SK-N-SH (cell line): ENCODE measurements at regions not wholly inside any gene's neighbourhood (a gene's known extent, or its start where the extent isn't known, plus 50 kb on each side); places are given as distances from the start of the nearest gene placed in this dataset.

Experiments used
- CTCF ChIA-PET: fragments of 300-600, 350-600 bp; formaldehyde crosslinking; extraction: SDS; loops from one replicate; lab custom pipeline; 2021; lab: Yijun Ruan, JAX
- POLR2A ChIA-PET: fragments of 350-600 bp; sonication (Branson Sonifier 250); formaldehyde crosslinking; extraction: SDS; loops from one replicate; lab custom pipeline; 2020; ENCODE audit warnings: antibody characterized with exemption, inconsistent platforms; lab: Yijun Ruan, JAX
- DNase-seq: peaks from one replicate; pipeline ENCODE4 v3.0.0; 2012
- H2AFZ ChIP-seq: fragments of 200-600 bp; sonication (generic); 2 replicates; pipeline ENCODE4 v1.8.1; 2016; ENCODE audit warnings: antibody characterized with exemption, mild to moderate bottlenecking, low read depth
- H3F3A ChIP-seq: fragments of 200-600 bp; sonication (generic); replicated peaks from 2 replicates; pipeline ENCODE3; 2016; ENCODE audit warnings: antibody characterized with exemption, mild to moderate bottlenecking; ENCODE audit not compliant: insufficient read depth
- H3K27ac ChIP-seq, 2 experiments: fragments of 200-500 bp in 1 of 2; fragments of 200-600 bp in 1 of 2; sonication (Bioruptor generic) in 1 of 2; sonication (generic), shearing (Covaris generic) in 1 of 2; 2 replicates each; pipeline versions ENCODE4 v1.5.1 to v1.6.1; 2014 to 2016; ENCODE audit warnings: low read depth in 2 of 2, inconsistent platforms in 1 of 2, low read length in 1 of 2, mild to moderate bottlenecking in 1 of 2, mixed read lengths in 1 of 2
- H3K27me3 ChIP-seq: fragments of 200-600 bp; sonication (generic), shearing (Covaris generic); 2 replicates; pipeline ENCODE4 v1.6.1; 2016; ENCODE audit warnings: mixed run types; ENCODE audit not compliant: insufficient read depth
- H3K36me3 ChIP-seq, 2 experiments: fragments of 200-500 bp in 1 of 2; fragments of 200-600 bp in 1 of 2; sonication (Bioruptor generic) in 1 of 2; sonication (generic) in 1 of 2; replicated peaks in 1 of 2; 2 replicates each; pipeline versions ENCODE3 to v1.5.1; 2014 to 2016; ENCODE audit warnings: low read length in 1 of 2, mild to moderate bottlenecking in 1 of 2; ENCODE audit not compliant: insufficient read depth in 2 of 2, control insufficient read depth in 1 of 2
- H3K4me1 ChIP-seq, 2 experiments: fragments of 200-500 bp in 1 of 2; fragments of 200-600 bp in 1 of 2; sonication (Bioruptor generic) in 1 of 2; sonication (generic), shearing (Covaris generic) in 1 of 2; 2 replicates each; pipeline versions ENCODE4 v1.5.1 to v1.6.1; 2014 to 2016; ENCODE audit warnings: low read depth in 1 of 2, low read length in 1 of 2, mixed run types in 1 of 2; ENCODE audit not compliant: insufficient read depth in 2 of 2, control insufficient read depth in 1 of 2
- H3K4me2 ChIP-seq: fragments of 200-600 bp; sonication (generic), shearing (Covaris generic); 2 replicates; pipeline ENCODE4 v1.6.1; 2017; ENCODE audit warnings: mixed run types
- H3K4me3 ChIP-seq, 2 experiments: fragments of 200-500 bp in 1 of 2; fragments of 200-600 bp in 1 of 2; sonication (Bioruptor generic) in 1 of 2; sonication (generic), shearing (Covaris generic) in 1 of 2; 2 replicates each; pipeline versions ENCODE4 v1.5.1 to v1.8.1; 2014 to 2016; ENCODE audit warnings: low read depth in 2 of 2, inconsistent platforms in 1 of 2, low read length in 1 of 2, mild to moderate bottlenecking in 1 of 2, mixed read lengths in 1 of 2, moderate library complexity in 1 of 2
- H3K79me2 ChIP-seq: fragments of 200-600 bp; sonication (generic); 2 replicates; pipeline ENCODE4 v1.8.1; 2017; ENCODE audit warnings: mild to moderate bottlenecking; ENCODE audit not compliant: insufficient read depth
- H3K9ac ChIP-seq: fragments of 200-600 bp; sonication (generic); 2 replicates; pipeline ENCODE4 v1.6.1; 2017; ENCODE audit warnings: mixed run types
- H3K9me2 ChIP-seq: fragments of 200-600 bp; sonication (generic); 2 replicates; pipeline ENCODE4 v1.6.1; 2017; ENCODE audit warnings: mixed run types
- H3K9me3 ChIP-seq: fragments of 200-600 bp; sonication (generic); 2 replicates; pipeline ENCODE4 v1.6.1; 2017; ENCODE audit warnings: mixed run types, mild to moderate bottlenecking, moderate library complexity
- H4K20me1 ChIP-seq: fragments of 200-600 bp; sonication (generic); 2 replicates; pipeline ENCODE4 v1.6.1; 2017; ENCODE audit warnings: mild to moderate bottlenecking, mixed run types; ENCODE audit not compliant: insufficient read depth
- GABPA ChIP-seq: IDR thresholded peaks from 2 replicates; pipeline ENCODE4 v1.4.0; 2012; ENCODE audit warnings: low read depth, mild to moderate bottlenecking
- GATA2 ChIP-seq: sonication (generic); formaldehyde crosslinking; IDR thresholded peaks from 2 replicates; pipeline ENCODE4 v1.5.0; 2020; ENCODE audit warnings: mild to moderate bottlenecking, missing genetic modification reagents
- MEF2A ChIP-seq: IDR thresholded peaks from 2 replicates; pipeline ENCODE4 v1.4.0; 2012; ENCODE audit warnings: low read depth, borderline replicate concordance
- NFIC ChIP-seq: IDR thresholded peaks from 2 replicates; pipeline ENCODE4 v1.4.0; 2012; ENCODE audit warnings: borderline replicate concordance
- RFX5 ChIP-seq: IDR thresholded peaks from 2 replicates; pipeline ENCODE4 v1.6.1; 2012; ENCODE audit warnings: mild to moderate bottlenecking, improper control_type of control experiment, low read length
- RXRA ChIP-seq: IDR thresholded peaks from 2 replicates; pipeline ENCODE4 v1.4.0; 2012; ENCODE audit warnings: low read depth, mild to moderate bottlenecking, borderline replicate concordance
- TAF1 ChIP-seq: IDR thresholded peaks from 2 replicates; pipeline ENCODE4 v1.6.1; 2012; ENCODE audit warnings: low read depth, mild to moderate bottlenecking, low read length, moderate library complexity, borderline replicate concordance
- WGBS: methylation state at CpG from one replicate; pipeline ENCODE4 v1.1.6; 2017; ENCODE audit warnings: low lambda C conversion rate; 5-methylcytosine and 5-hydroxymethylcytosine counted together
- TF ChIP-seq, protein P1 (sequence below): IDR thresholded peaks from 2 replicates; pipeline ENCODE4 v1.4.0; 2012; ENCODE audit warnings: low read depth, borderline replicate concordance
- TF ChIP-seq, protein P2 (sequence below): IDR thresholded peaks from 2 replicates; pipeline ENCODE4 v1.6.1; 2012; ENCODE audit warnings: mild to moderate bottlenecking, low read depth, low read length, moderate library complexity
- TF ChIP-seq, protein P3 (sequence below): IDR thresholded peaks from 2 replicates; pipeline ENCODE4 v1.4.0; 2012; ENCODE audit warnings: low read depth
- TF ChIP-seq, protein P4 (sequence below): fragments of 200-600 bp; sonication (generic); IDR thresholded peaks from 2 replicates; pipeline ENCODE4 v1.6.1; 2017; ENCODE audit warnings: antibody characterized with exemption, mild to moderate bottlenecking, moderate library complexity

DNA sequence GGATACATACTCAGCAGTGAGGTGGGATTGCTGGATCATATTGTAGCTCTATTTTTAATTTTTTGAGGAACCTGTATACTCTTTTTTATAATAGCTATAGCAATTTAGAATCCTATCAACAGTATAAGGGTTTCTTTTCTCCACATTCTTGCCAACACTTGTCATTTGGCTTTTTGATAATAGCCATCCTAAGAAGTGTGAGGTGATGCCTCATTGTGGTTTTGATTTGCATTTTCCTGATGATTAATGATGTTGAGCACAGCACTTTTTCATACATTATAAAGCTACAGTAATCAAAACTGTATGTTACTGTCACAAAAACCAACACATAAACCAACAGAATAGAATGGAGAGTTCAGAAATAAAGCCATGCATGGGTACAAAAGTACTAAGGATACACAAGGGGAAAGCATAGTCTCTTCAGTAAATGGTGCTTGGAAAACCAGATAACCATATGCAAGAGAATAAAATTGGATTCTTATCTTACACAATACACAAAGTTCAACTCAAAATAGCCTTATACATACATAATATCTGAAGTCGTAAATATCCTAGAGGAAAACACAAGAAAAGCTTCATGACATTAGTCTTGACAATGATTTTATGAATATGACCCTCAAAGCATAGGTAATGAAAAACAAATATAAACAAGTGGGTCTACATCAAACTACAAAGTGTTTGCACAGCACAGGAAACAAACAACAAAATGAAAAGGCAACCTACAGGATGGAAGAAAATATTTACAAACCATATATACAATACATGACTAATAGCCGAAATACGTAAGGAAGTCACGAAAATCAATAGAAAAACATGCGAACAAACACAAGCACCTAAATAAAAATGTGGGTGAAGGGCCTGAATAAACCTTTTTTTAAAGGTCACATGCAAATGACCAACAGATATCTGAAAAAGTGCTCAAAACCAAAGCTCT, 287.8 kb upstream of the DAB2 start:
- DNase-seq, result no peak
- no peaks in the 10 kb centered on the region for H3K36me3 ChIP-seq
- no peaks in the 10 kb centered on the region for H3K4me1 ChIP-seq
- no peaks in the 10 kb centered on the region; the same call in 1 of the 2 replicates for H3K27me3 ChIP-seq
- H3K9me2 ChIP-seq, result no peaks in the 10 kb centered on the region
- no peaks in the 10 kb centered on the region for H3F3A ChIP-seq
- H3K4me2 ChIP-seq, result no peak overlapping the region
- WGBS, result 22% methylated on average over 5 of the region's 5 CpGs
- no peak overlapping the region for H3K9ac ChIP-seq
- H4K20me1 ChIP-seq, result no peaks in the 10 kb centered on the region
- H3K4me3 ChIP-seq, result no peak overlapping the region
- no peak for TF ChIP-seq NFIC
- TF ChIP-seq, protein P1, sequence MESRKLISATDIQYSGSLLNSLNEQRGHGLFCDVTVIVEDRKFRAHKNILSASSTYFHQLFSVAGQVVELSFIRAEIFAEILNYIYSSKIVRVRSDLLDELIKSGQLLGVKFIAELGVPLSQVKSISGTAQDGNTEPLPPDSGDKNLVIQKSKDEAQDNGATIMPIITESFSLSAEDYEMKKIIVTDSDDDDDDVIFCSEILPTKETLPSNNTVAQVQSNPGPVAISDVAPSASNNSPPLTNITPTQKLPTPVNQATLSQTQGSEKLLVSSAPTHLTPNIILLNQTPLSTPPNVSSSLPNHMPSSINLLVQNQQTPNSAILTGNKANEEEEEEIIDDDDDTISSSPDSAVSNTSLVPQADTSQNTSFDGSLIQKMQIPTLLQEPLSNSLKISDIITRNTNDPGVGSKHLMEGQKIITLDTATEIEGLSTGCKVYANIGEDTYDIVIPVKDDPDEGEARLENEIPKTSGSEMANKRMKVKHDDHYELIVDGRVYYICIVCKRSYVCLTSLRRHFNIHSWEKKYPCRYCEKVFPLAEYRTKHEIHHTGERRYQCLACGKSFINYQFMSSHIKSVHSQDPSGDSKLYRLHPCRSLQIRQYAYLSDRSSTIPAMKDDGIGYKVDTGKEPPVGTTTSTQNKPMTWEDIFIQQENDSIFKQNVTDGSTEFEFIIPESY, result no peak
- TF ChIP-seq, protein P2, sequence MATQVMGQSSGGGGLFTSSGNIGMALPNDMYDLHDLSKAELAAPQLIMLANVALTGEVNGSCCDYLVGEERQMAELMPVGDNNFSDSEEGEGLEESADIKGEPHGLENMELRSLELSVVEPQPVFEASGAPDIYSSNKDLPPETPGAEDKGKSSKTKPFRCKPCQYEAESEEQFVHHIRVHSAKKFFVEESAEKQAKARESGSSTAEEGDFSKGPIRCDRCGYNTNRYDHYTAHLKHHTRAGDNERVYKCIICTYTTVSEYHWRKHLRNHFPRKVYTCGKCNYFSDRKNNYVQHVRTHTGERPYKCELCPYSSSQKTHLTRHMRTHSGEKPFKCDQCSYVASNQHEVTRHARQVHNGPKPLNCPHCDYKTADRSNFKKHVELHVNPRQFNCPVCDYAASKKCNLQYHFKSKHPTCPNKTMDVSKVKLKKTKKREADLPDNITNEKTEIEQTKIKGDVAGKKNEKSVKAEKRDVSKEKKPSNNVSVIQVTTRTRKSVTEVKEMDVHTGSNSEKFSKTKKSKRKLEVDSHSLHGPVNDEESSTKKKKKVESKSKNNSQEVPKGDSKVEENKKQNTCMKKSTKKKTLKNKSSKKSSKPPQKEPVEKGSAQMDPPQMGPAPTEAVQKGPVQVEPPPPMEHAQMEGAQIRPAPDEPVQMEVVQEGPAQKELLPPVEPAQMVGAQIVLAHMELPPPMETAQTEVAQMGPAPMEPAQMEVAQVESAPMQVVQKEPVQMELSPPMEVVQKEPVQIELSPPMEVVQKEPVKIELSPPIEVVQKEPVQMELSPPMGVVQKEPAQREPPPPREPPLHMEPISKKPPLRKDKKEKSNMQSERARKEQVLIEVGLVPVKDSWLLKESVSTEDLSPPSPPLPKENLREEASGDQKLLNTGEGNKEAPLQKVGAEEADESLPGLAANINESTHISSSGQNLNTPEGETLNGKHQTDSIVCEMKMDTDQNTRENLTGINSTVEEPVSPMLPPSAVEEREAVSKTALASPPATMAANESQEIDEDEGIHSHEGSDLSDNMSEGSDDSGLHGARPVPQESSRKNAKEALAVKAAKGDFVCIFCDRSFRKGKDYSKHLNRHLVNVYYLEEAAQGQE, result no peak
- TF ChIP-seq RXRA, result no peak
- TF ChIP-seq GABPA, result no peak
- TF ChIP-seq GATA2 (CRISPR knock-in tag), result no peak
- no peak for TF ChIP-seq MEF2A
- TF ChIP-seq, protein P3, sequence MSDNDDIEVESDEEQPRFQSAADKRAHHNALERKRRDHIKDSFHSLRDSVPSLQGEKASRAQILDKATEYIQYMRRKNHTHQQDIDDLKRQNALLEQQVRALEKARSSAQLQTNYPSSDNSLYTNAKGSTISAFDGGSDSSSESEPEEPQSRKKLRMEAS, result no peak
- TF ChIP-seq TAF1, result no peak
- no peak for TF ChIP-seq RFX5
- TF ChIP-seq, protein P4, sequence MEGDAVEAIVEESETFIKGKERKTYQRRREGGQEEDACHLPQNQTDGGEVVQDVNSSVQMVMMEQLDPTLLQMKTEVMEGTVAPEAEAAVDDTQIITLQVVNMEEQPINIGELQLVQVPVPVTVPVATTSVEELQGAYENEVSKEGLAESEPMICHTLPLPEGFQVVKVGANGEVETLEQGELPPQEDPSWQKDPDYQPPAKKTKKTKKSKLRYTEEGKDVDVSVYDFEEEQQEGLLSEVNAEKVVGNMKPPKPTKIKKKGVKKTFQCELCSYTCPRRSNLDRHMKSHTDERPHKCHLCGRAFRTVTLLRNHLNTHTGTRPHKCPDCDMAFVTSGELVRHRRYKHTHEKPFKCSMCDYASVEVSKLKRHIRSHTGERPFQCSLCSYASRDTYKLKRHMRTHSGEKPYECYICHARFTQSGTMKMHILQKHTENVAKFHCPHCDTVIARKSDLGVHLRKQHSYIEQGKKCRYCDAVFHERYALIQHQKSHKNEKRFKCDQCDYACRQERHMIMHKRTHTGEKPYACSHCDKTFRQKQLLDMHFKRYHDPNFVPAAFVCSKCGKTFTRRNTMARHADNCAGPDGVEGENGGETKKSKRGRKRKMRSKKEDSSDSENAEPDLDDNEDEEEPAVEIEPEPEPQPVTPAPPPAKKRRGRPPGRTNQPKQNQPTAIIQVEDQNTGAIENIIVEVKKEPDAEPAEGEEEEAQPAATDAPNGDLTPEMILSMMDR, result no peak
- no peaks in the 10 kb centered on the region for H3K79me2 ChIP-seq
- CTCF ChIA-PET, result interaction anchor here (0.6 kb wide), 1 partner anchor 270 kb away, joined by 3 read pairs; no protein-coding TSS in a partner anchor
- H3K9me3 ChIP-seq, result no peaks in the 10 kb centered on the region
- POLR2A ChIA-PET, result no interaction called here
- H3K27ac ChIP-seq, result no peak overlapping the region
- no peak overlapping the region for H2AFZ ChIP-seq
